Psoas muscle (tissue), 7 donors: ENCODE measurements at regions not wholly inside any gene's neighbourhood (a gene's known extent, or its start where the extent isn't known, plus 50 kb on each side); places are given as distances from the start of the nearest gene placed in this dataset.

Experiments
- ATAC-seq, 4 donors: fragments of 200-7000 bp; cut with Tn5 transposase; one replicate each; pipeline ENCODE4 v1.9.1; 2020; ENCODE audit warnings: moderate library complexity in 3 of 4, mild to moderate bottlenecking in 2 of 4
- DNase-seq, 2 donors: peaks; one replicate each; pipeline ENCODE4 v3.0.0-alpha.2; 2020
- H3K27ac ChIP-seq: fragments of 200-600 bp; one replicate; pipeline ENCODE4 v1.8.0; 2022
- H3K27me3 ChIP-seq, 3 donors: fragments of 200-600 bp in 1 of 3; one replicate each; pipeline versions ENCODE4 v1.6.1 to v1.8.0; 2013 to 2022; ENCODE audit warnings: low read length in 2 of 3, mild to moderate bottlenecking in 2 of 3, moderate library complexity in 1 of 3; ENCODE audit not compliant: insufficient read depth in 3 of 3
- H3K36me3 ChIP-seq, 2 donors: fragments of 200-600 bp in 1 of 2; one replicate each; pipeline versions ENCODE4 v1.6.1 to v1.8.0; 2013 to 2022; ENCODE audit warnings: low read depth in 1 of 2, mild to moderate bottlenecking in 1 of 2, moderate library complexity in 1 of 2; ENCODE audit not compliant: insufficient read depth in 1 of 2
- H3K4me1 ChIP-seq: fragments of 200-600 bp; one replicate; pipeline ENCODE4 v1.8.0; 2022
- H3K4me3 ChIP-seq: fragments of 200-600 bp; one replicate; pipeline ENCODE4 v1.8.0; 2022; ENCODE audit warnings: mild to moderate bottlenecking
- H3K9me3 ChIP-seq: fragments of 200-600 bp; one replicate; pipeline ENCODE4 v1.8.0; 2022
- CTCF ChIP-seq: fragments of 200-600 bp; IDR thresholded peaks from one replicate; pipeline ENCODE4 v1.8.0; 2022; ENCODE audit warnings: antibody characterized with exemption
- WGBS, 3 donors: extraction: QIAGEN DNeasy Blood & Tissue Kit; methylation state at CpG; one replicate each; pipeline versions ENCODE4 v1.1.6 to v1.1.7; 2013; 5-methylcytosine and 5-hydroxymethylcytosine counted together
- intact Hi-C, 2 donors: fragments of 100-400 bp; cut with DNase I; formaldehyde crosslinking; loops; one replicate each; pipeline versions ENCODE4 v1.11.0 to v1.14.2; 2022
- donor health status: healthy with polysubstance abuse.
- donor health status: DM: no; HTN: no; CAD: no; lungs with moderate emphysema.
- donor health status: Bipolar disorder and iron deficiency.
- donor health status: healthy.
- donor health status: DM: yes; HTN: yes; CAD: no.
- donor health status: DM: no; HTN: no; CAD: no.
- donor health status: DM: yes; HTN: yes; CAD: no.

GRCh38 chr9:85157772-85158171 is 488.2 kb downstream of the NTRK2 start:
- no peak for TF ChIP-seq CTCF
- intact Hi-C loops, result no loop called here
- H3K4me1 ChIP-seq, result no peaks in the 10 kb centered on the region
- no peaks in the 10 kb centered on the region for H3K9me3 ChIP-seq
- DNase-seq (no peak), ATAC-seq (no peak)
- no peak overlapping the region for H3K27ac ChIP-seq
- no peak overlapping the region for H3K4me3 ChIP-seq
- H3K27me3 ChIP-seq, result no peaks in the 10 kb centered on the region
- H3K36me3 ChIP-seq, result no peaks in the 10 kb centered on the region
- 55 to 58% (median 57%) methylated on average over 6 of the region's 6 CpGs for WGBS, 3 donors

GRCh38 chr9:85156652-85157051 is 487.1 kb downstream of the NTRK2 start:
- TF ChIP-seq CTCF, result no peak
- H3K27ac ChIP-seq, result no peak overlapping the region
- DNase-seq (no peak), ATAC-seq (no peak)
- H3K4me3 ChIP-seq, result no peak overlapping the region
- H3K4me1 ChIP-seq, result no peaks in the 10 kb centered on the region
- WGBS, 3 donors, result 74 to 79% (median 79%) methylated on average over 2 of the region's 2 CpGs
- no peaks in the 10 kb centered on the region for H3K27me3 ChIP-seq
- no peaks in the 10 kb centered on the region for H3K9me3 ChIP-seq
- no peaks in the 10 kb centered on the region for H3K36me3 ChIP-seq
- intact Hi-C loops, result no loop called here

GRCh38 chr9:85155352-85155751 is 485.8 kb downstream of the NTRK2 start:
- TF ChIP-seq CTCF, result no peak
- intact Hi-C loops, result no loop called here
- H3K27ac ChIP-seq, result no peak overlapping the region

GRCh38 chr9:85151741-85152140 is 482.2 kb downstream of the NTRK2 start:
- Histone ChIP-seq H3K36me3 (no peaks in the 10 kb centered on the region), H3K4me3 (no peak overlapping the region), H3K9me3 (no peaks in the 10 kb centered on the region), H3K4me1 (no peaks in the 10 kb centered on the region), H3K27ac (no peak overlapping the region), H3K27me3 (peaks cover 0 to 4% (median 0%) of the 10 kb centered on the region in 3 donors)
- WGBS, 3 donors, result 74 to 81% (median 80%) methylated on average over 5 of the region's 5 CpGs
- intact Hi-C loops, result no loop called here
- TF ChIP-seq CTCF, result no peak
- no peak for DNase-seq
- no peak for ATAC-seq

More at GRCh38 chr9:85155352-85155751, 485.8 kb downstream of the NTRK2 start:
- no peaks in the 10 kb centered on the region for H3K27me3 ChIP-seq
- ATAC-seq, result no peak
- WGBS, 3 donors, result 65 to 79% (median 66%) methylated on average over 2 of the region's 2 CpGs
- H3K9me3 ChIP-seq, result no peaks in the 10 kb centered on the region
- no peaks in the 10 kb centered on the region for H3K4me1 ChIP-seq
- no peak for DNase-seq
- no peaks in the 10 kb centered on the region for H3K36me3 ChIP-seq
- H3K4me3 ChIP-seq, result no peak overlapping the region

- H3K9me3 ChIP-seq, result no peaks in the 10 kb centered on the region
- no peak for DNase-seq
- H3K4me1 ChIP-seq, result no peaks in the 10 kb centered on the region
- WGBS, 3 donors, result 55 to 67% (median 60%) methylated on average over 3 of the region's 3 CpGs
- ATAC-seq, result no peak
- H3K36me3 ChIP-seq, result no peaks in the 10 kb centered on the region
- H3K27ac ChIP-seq, result no peak overlapping the region
- no peak for TF ChIP-seq CTCF
- H3K27me3 ChIP-seq, result peaks cover 0 to 4% (median 0%) of the 10 kb centered on the region in 3 donors
- no peak overlapping the region for H3K4me3 ChIP-seq
- intact Hi-C loops, result no loop called here
Observed at GRCh38 chr9:85151162-85151561, 481.6 kb downstream of the NTRK2 start.
